Activated CD8-positive, alpha-beta T cell treated with anti-CD3 and anti-CD28 coated beads for 36 hours (primary cell): ENCODE measurements at regions not wholly inside any gene's neighbourhood (a gene's known extent, or its start where the extent isn't known, plus 50 kb on each side); places are given as distances from the start of the nearest gene placed in this dataset.

Source experiments
- ATAC-seq: fragments of 200-7000 bp; cut with Tn5 transposase; one replicate; pipeline ENCODE4 v1.10.0; 2021; ENCODE audit warnings: mild to moderate bottlenecking, moderate library complexity
- CTCF ChIA-PET: fragments of 350-600 bp; sonication (Branson Sonifier 250); formaldehyde crosslinking; loops from one replicate; lab custom pipeline; 2021; ENCODE audit warnings: antibody characterized with exemption; lab: Charles Lee
- POLR2A ChIA-PET: fragments of 350-600 bp; sonication (Branson Sonifier 250); formaldehyde crosslinking; loops from one replicate; lab custom pipeline; 2021; ENCODE audit warnings: antibody characterized with exemption; lab: Charles Lee
- DNase-seq: peaks from one replicate; pipeline ENCODE4 v3.0.0-alpha.2; 2020
- H3K27ac Mint-ChIP-seq: one replicate; pipeline ENCODE4 v1.8.0; 2021; ENCODE audit warnings: mild to moderate bottlenecking, mixed read lengths
- H3K27me3 Mint-ChIP-seq: one replicate; pipeline ENCODE4 v1.8.0; 2021; ENCODE audit warnings: mixed read lengths
- H3K36me3 Mint-ChIP-seq: one replicate; pipeline ENCODE4 v1.8.0; 2021; ENCODE audit warnings: low read depth, mixed read lengths
- H3K4me1 Mint-ChIP-seq: one replicate; pipeline ENCODE4 v1.8.0; 2021; ENCODE audit warnings: low read depth, mixed read lengths
- H3K4me3 Mint-ChIP-seq: one replicate; pipeline ENCODE4 v1.8.0; 2021; ENCODE audit warnings: mild to moderate bottlenecking, moderate library complexity, mixed read lengths
- H3K9me3 Mint-ChIP-seq: one replicate; pipeline ENCODE4 v1.8.0; 2021; ENCODE audit warnings: mixed read lengths
- intact Hi-C: fragments of 100-400 bp; cut with micrococcal nuclease; formaldehyde crosslinking; loops from one replicate; pipeline ENCODE4 v1.10.0; 2022
- TF ChIP-seq, protein P1 (sequence below): fragments of 200-600 bp; IDR thresholded peaks from one replicate; pipeline ENCODE4 v1.8.0; 2022; ENCODE audit warnings: antibody characterized with exemption, mild to moderate bottlenecking

DNA sequence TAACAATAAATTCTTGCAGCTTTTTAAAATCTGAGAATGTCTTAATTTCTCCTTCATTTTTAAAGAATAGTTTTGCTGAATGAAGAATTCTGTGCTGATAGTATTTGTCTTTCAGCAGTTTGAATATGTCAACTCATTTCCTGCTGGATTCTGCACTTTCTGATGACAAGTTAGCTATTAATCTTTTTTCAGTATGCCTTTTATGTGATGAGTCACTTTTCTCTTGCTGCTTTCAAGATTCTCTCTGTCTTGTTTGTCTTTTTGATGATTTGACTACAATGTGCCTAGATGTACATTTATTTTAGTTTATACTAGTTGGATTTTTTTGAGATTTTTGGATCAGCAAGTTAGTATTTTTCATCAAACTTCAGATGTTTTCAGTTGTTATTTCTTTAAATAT is 87.9 kb upstream of the AVPR1A start:
- POLR2A ChIA-PET: no interaction called here
- Mint-ChIP-seq H3K36me3 (no peaks in the 10 kb centered on the region), H3K4me1 (no peaks in the 10 kb centered on the region), H3K9me3 (peaks cover 9% of the 10 kb centered on the region), H3K4me3 (no peak overlapping the region), H3K27ac (no peak overlapping the region), H3K27me3 (no peaks in the 10 kb centered on the region)
- DNase-seq (no peak), ATAC-seq (no peak)
- TF ChIP-seq, protein P1, sequence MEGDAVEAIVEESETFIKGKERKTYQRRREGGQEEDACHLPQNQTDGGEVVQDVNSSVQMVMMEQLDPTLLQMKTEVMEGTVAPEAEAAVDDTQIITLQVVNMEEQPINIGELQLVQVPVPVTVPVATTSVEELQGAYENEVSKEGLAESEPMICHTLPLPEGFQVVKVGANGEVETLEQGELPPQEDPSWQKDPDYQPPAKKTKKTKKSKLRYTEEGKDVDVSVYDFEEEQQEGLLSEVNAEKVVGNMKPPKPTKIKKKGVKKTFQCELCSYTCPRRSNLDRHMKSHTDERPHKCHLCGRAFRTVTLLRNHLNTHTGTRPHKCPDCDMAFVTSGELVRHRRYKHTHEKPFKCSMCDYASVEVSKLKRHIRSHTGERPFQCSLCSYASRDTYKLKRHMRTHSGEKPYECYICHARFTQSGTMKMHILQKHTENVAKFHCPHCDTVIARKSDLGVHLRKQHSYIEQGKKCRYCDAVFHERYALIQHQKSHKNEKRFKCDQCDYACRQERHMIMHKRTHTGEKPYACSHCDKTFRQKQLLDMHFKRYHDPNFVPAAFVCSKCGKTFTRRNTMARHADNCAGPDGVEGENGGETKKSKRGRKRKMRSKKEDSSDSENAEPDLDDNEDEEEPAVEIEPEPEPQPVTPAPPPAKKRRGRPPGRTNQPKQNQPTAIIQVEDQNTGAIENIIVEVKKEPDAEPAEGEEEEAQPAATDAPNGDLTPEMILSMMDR: no peak
- intact Hi-C loops: no loop called here
- CTCF ChIA-PET: no interaction called here

DNA sequence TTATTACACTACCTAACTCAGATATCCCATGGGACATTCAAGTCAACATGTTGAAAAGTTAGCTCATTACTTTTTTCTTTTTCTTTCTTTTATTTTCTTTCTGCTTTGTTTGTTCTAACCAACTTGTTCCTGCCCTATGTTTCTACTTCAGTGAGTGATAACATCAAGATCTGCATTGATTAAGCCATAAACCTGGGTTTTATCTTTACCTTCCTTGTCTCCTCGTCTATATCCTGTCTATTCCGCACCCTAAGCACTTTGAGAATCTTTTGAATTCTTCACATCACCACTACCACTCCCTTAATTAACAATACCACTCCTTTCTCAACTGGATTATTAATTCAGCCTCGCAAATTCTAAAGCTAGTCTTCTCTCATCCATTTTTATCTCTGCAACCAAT is 81.9 kb upstream of the AVPR1A start:
- ATAC-seq (no peak), DNase-seq (no peak)
- H3K9me3 Mint-ChIP-seq: peaks cover 3% of the 10 kb centered on the region
- CTCF ChIA-PET: no interaction called here
- TF ChIP-seq, protein P1: no peak
- H3K27ac Mint-ChIP-seq: no peak overlapping the region
- POLR2A ChIA-PET: no interaction called here
- H3K36me3 Mint-ChIP-seq: no peaks in the 10 kb centered on the region
- H3K4me3 Mint-ChIP-seq: no peak overlapping the region
- no peaks in the 10 kb centered on the region for H3K27me3 Mint-ChIP-seq
- no peaks in the 10 kb centered on the region for H3K4me1 Mint-ChIP-seq
- intact Hi-C loops: no loop called here

- intact Hi-C loops: no loop called here
- Mint-ChIP-seq H3K27ac (no peak overlapping the region), H3K9me3 (no peaks in the 10 kb centered on the region), H3K36me3 (no peaks in the 10 kb centered on the region), H3K27me3 (no peaks in the 10 kb centered on the region), H3K4me3 (no peak overlapping the region), H3K4me1 (no peaks in the 10 kb centered on the region)
- TF ChIP-seq, protein P1: no peak
- POLR2A ChIA-PET: no interaction called here
- no peak for DNase-seq
- ATAC-seq: no peak
- CTCF ChIA-PET: no interaction called here
Observed at GRCh38 chr12:63228853-63229252, 77.9 kb upstream of the AVPR1A start.

DNA sequence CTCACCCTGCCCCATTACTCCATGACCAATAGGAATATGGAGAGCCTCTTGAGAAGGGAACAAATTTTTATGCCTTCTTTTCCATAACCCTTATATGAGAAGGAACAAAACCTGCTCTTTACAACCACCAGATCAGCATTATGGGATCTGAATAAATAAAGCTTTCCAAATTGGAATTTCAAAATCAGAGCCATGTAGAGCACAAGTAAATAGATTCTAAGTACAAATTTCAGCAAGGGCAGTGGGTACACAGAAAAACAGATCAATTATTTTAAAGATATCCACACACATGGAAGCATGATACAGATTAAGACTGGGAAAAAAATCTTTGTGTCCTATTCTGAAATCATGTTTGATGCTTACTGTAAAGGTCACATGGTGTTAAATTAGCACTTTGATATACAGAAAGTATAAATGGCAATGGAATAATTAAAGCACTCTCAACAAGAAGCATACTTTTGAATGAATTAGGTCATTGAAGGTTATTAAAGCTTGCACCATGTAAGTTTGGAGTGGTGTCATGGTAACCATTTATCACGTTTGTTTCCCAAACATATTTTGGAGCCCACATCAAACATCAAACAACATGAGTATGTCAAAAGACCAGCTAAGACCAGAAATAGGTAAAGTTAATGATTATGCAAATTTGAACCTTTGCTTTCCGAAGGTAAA is 75.9 kb upstream of the AVPR1A start:
- no peaks in the 10 kb centered on the region for H3K9me3 Mint-ChIP-seq
- ATAC-seq (no peak), DNase-seq (no peak)
- CTCF ChIA-PET: no interaction called here
- no peak overlapping the region for H3K4me3 Mint-ChIP-seq
- no peak overlapping the region for H3K27ac Mint-ChIP-seq
- no peaks in the 10 kb centered on the region for H3K36me3 Mint-ChIP-seq
- H3K27me3 Mint-ChIP-seq: no peaks in the 10 kb centered on the region
- no peaks in the 10 kb centered on the region for H3K4me1 Mint-ChIP-seq
- intact Hi-C loops: no loop called here
- TF ChIP-seq, protein P1: no peak
- POLR2A ChIA-PET: no interaction called here

DNA sequence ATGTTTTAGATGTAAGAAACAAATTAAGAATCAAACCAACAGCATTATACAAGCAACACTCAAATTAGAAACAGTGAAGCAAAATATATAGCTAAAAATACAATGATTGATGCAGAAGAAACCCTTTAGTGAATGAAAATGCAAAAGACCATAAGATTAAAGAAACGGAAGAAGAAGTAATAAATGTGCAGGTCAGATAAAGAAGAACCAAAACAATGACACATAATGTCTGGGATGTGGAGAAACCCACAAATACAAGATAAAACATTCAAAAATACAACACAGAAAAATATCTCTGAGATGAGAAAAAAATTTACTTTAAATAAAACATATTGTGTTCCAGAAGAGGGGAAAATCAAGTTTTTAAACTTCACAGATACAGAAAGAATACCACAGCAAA is 73.4 kb upstream of the AVPR1A start:
- no peak for ATAC-seq
- no peaks in the 10 kb centered on the region for H3K27me3 Mint-ChIP-seq

More for the DNA sequence above, 73.4 kb upstream of the AVPR1A start:
- TF ChIP-seq, protein P1: no peak
- no peaks in the 10 kb centered on the region for H3K9me3 Mint-ChIP-seq
- H3K27ac Mint-ChIP-seq: no peak overlapping the region
- no peak overlapping the region for H3K4me3 Mint-ChIP-seq
- H3K36me3 Mint-ChIP-seq: no peaks in the 10 kb centered on the region
- no peak for DNase-seq
- CTCF ChIA-PET: no interaction called here
- POLR2A ChIA-PET: no interaction called here
- intact Hi-C loops: no loop called here
- H3K4me1 Mint-ChIP-seq: no peaks in the 10 kb centered on the region
